Liver (tissue), 3 donors: ENCODE measurements at regions not wholly inside any gene's neighbourhood (a gene's known extent, or its start where the extent isn't known, plus 50 kb on each side); places are given as distances from the start of the nearest gene placed in this dataset.

ENCODE experiments used
- EGR1 ChIP-seq, 2 donors: IDR thresholded peaks; 2 replicates each; pipeline ENCODE4 v1.6.1; 2016 to 2018; ENCODE audit warnings: antibody characterized with exemption in 2 of 2, low read depth in 2 of 2
- GABPA ChIP-seq, 2 donors: IDR thresholded peaks in 1 of 2; conservative IDR thresholded peaks in 1 of 2; 2 replicates each; pipeline ENCODE4 v1.6.1; 2016; ENCODE audit warnings: antibody characterized with exemption in 2 of 2, mild to moderate bottlenecking in 1 of 2, moderate library complexity in 1 of 2
- JUND ChIP-seq, 2 donors: IDR thresholded peaks; 2 replicates each; pipeline ENCODE4 v1.6.1; 2016; ENCODE audit warnings: antibody characterized with exemption in 2 of 2
- RAD21 ChIP-seq, 2 donors: IDR thresholded peaks; 2 replicates each; pipeline ENCODE4 v1.6.1; 2016; ENCODE audit warnings: antibody characterized with exemption in 2 of 2, mild to moderate bottlenecking in 2 of 2
- RXRA ChIP-seq, 2 donors: IDR thresholded peaks; 2 replicates each; pipeline ENCODE4 v1.6.1; 2017 to 2018; ENCODE audit warnings: antibody characterized with exemption in 2 of 2, mild to moderate bottlenecking in 1 of 2
- SP1 ChIP-seq: IDR thresholded peaks from 2 replicates; pipeline ENCODE4 v1.6.1; 2018; ENCODE audit warnings: antibody characterized with exemption, mild to moderate bottlenecking
- TAF1 ChIP-seq: conservative IDR thresholded peaks from 2 replicates; pipeline ENCODE4 v1.6.1; 2016; ENCODE audit warnings: antibody characterized with exemption, mild to moderate bottlenecking
- YY1 ChIP-seq: IDR thresholded peaks from 2 replicates; pipeline ENCODE4 v1.6.1; 2016; ENCODE audit warnings: antibody characterized with exemption, mild to moderate bottlenecking
- TF ChIP-seq, protein P1 (sequence below): fragments of 150-350 bp; IDR thresholded peaks from 2 replicates; pipeline ENCODE4 v1.5.1; 2017; ENCODE audit warnings: improper control_type of control experiment, low read depth, low read length; ENCODE audit not compliant: missing input control
- TF ChIP-seq, protein P2 (sequence below): IDR thresholded peaks from 2 replicates; pipeline ENCODE4 v1.6.1; 2016; ENCODE audit warnings: antibody characterized with exemption, mild to moderate bottlenecking
- TF ChIP-seq, protein P3 (sequence below): IDR thresholded peaks from 2 replicates; pipeline ENCODE4 v1.6.1; 2016; ENCODE audit warnings: antibody characterized with exemption
- donor health status: healthy.
- donor health status: healthy.

DNA sequence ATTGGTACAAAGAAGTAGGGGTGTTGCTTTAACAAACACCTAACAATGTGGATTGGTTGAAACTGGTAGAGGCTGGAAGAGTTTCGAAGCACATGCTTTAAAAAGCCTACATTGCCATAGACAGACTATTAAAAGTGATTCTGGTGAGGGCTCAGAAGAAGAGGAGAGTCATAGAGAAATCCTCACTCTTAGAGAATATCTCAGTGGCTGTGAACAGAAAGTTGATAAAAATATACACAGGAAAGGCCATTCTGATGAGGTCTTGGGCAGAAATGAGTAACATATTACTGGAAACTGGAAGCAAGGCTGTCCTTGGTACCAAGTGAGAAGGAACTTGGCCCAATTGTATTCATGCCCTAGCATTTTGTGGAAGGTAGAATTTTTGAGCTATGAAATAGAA is 173.7 kb upstream of the CRBN start:
- TF ChIP-seq SP1 (no peak), EGR1 (IDR thresholded peaks at IDR 0.05; ENCODE audit: low read depth in 2 of 2) (no peak), RXRA (IDR thresholded peaks at IDR 0.05) (no peak), YY1 (no peak), GABPA (IDR thresholded peaks at IDR 0.05 in 1 of 2, conservative IDR thresholded peaks at IDR 0.05 in 1 of 2) (no peak), JUND (IDR thresholded peaks at IDR 0.05) (no peak), RAD21 (IDR thresholded peaks at IDR 0.05) (no peak), TAF1 (no peak)
- TF ChIP-seq, protein P1, sequence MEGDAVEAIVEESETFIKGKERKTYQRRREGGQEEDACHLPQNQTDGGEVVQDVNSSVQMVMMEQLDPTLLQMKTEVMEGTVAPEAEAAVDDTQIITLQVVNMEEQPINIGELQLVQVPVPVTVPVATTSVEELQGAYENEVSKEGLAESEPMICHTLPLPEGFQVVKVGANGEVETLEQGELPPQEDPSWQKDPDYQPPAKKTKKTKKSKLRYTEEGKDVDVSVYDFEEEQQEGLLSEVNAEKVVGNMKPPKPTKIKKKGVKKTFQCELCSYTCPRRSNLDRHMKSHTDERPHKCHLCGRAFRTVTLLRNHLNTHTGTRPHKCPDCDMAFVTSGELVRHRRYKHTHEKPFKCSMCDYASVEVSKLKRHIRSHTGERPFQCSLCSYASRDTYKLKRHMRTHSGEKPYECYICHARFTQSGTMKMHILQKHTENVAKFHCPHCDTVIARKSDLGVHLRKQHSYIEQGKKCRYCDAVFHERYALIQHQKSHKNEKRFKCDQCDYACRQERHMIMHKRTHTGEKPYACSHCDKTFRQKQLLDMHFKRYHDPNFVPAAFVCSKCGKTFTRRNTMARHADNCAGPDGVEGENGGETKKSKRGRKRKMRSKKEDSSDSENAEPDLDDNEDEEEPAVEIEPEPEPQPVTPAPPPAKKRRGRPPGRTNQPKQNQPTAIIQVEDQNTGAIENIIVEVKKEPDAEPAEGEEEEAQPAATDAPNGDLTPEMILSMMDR, result no peak
- TF ChIP-seq, protein P2, sequence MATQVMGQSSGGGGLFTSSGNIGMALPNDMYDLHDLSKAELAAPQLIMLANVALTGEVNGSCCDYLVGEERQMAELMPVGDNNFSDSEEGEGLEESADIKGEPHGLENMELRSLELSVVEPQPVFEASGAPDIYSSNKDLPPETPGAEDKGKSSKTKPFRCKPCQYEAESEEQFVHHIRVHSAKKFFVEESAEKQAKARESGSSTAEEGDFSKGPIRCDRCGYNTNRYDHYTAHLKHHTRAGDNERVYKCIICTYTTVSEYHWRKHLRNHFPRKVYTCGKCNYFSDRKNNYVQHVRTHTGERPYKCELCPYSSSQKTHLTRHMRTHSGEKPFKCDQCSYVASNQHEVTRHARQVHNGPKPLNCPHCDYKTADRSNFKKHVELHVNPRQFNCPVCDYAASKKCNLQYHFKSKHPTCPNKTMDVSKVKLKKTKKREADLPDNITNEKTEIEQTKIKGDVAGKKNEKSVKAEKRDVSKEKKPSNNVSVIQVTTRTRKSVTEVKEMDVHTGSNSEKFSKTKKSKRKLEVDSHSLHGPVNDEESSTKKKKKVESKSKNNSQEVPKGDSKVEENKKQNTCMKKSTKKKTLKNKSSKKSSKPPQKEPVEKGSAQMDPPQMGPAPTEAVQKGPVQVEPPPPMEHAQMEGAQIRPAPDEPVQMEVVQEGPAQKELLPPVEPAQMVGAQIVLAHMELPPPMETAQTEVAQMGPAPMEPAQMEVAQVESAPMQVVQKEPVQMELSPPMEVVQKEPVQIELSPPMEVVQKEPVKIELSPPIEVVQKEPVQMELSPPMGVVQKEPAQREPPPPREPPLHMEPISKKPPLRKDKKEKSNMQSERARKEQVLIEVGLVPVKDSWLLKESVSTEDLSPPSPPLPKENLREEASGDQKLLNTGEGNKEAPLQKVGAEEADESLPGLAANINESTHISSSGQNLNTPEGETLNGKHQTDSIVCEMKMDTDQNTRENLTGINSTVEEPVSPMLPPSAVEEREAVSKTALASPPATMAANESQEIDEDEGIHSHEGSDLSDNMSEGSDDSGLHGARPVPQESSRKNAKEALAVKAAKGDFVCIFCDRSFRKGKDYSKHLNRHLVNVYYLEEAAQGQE, result no peak
- TF ChIP-seq, protein P3, sequence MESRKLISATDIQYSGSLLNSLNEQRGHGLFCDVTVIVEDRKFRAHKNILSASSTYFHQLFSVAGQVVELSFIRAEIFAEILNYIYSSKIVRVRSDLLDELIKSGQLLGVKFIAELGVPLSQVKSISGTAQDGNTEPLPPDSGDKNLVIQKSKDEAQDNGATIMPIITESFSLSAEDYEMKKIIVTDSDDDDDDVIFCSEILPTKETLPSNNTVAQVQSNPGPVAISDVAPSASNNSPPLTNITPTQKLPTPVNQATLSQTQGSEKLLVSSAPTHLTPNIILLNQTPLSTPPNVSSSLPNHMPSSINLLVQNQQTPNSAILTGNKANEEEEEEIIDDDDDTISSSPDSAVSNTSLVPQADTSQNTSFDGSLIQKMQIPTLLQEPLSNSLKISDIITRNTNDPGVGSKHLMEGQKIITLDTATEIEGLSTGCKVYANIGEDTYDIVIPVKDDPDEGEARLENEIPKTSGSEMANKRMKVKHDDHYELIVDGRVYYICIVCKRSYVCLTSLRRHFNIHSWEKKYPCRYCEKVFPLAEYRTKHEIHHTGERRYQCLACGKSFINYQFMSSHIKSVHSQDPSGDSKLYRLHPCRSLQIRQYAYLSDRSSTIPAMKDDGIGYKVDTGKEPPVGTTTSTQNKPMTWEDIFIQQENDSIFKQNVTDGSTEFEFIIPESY, result no peak
